ENCODE measurements at regions not wholly inside any gene's neighbourhood (a gene's known extent, or its start where the extent isn't known, plus 50 kb on each side); places are given as distances from the start of the nearest gene placed in this dataset.

DNA sequence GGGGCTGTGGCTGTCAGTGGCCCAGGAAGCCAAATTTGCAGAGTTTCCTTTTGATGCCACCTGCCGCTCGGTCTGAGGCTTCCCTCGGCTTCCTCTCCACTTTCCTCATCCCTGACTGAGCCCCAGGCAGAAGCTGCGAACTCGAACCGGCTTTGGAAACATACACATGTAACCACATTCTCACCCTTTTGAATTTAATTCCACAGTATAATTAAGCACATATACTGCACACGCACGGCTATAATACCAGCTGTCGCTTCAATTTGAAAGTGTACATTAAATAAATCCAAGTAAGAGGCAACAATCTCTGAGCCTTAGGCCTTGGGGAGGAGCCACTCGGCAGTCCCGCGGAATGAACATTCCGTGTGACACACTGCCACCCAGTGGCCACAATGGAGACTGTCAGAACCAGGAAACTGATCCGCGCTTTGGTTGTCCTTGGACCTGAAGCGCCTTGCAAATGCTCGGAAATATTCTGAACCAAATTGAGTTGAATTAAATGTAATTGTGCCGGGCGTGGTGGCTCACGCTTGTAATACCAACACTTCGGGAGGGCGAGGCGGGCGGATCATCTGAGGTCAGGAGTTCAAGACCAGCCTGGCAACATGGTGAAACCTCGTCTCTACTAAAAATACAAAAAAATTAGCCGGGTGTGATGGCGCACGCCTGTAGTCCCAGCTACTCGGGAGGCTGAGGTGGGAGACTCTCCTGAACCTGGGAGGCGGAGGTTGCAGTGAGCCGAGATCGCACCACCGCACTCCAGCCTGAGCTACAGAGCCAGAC is 117.9 kb upstream of the TMPO start:
- TF ChIP-seq, protein P1, sequence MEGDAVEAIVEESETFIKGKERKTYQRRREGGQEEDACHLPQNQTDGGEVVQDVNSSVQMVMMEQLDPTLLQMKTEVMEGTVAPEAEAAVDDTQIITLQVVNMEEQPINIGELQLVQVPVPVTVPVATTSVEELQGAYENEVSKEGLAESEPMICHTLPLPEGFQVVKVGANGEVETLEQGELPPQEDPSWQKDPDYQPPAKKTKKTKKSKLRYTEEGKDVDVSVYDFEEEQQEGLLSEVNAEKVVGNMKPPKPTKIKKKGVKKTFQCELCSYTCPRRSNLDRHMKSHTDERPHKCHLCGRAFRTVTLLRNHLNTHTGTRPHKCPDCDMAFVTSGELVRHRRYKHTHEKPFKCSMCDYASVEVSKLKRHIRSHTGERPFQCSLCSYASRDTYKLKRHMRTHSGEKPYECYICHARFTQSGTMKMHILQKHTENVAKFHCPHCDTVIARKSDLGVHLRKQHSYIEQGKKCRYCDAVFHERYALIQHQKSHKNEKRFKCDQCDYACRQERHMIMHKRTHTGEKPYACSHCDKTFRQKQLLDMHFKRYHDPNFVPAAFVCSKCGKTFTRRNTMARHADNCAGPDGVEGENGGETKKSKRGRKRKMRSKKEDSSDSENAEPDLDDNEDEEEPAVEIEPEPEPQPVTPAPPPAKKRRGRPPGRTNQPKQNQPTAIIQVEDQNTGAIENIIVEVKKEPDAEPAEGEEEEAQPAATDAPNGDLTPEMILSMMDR (IDR thresholded peaks at IDR 0.05) = peak; percentile 76 to 92 (median 90)
- no peak for TF ChIP-seq POLR2A (IDR thresholded peaks at IDR 0.05)

All from Peyer's patch (tissue), 4 donors.